Caki2 (cell line): ENCODE measurements at regions not wholly inside any gene's neighbourhood (a gene's known extent, or its start where the extent isn't known, plus 50 kb on each side); places are given as distances from the start of the nearest gene placed in this dataset.
A peak's percentile ranks its signal among the peaks of the same experiment; 100 is the strongest.

Experiments used
- DNase-seq: peaks from one replicate; pipeline ENCODE4 v3.0.0-alpha.2; 2015; ENCODE audit warnings: low read depth
- in situ Hi-C: cut with HindIII; loops from 2 replicates; pipeline ENCODE4 v1.10.0; 2016; ENCODE audit warnings: low sequenced_read_pairs, low pct_unique_long_range_greater_than_20kb, mixed read lengths

DNA sequence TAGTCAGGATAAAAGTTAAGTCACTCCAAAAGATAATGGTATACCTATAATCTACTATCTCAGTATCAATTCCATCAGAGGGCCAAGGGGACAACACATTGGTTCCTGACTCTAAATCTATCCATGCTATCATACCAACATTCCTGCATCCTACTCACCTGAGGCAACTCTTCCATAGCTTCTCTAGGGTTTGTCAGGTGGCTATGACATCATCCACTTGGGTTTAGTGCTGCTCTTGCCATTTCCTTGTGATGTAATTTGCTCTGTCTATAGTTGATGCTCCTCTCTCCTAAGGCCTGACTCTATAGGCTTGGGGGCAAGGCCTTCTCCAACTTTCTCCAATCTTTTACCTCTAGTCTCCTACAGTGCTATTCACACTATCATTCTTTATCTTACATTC is 139.9 kb upstream of the FSHR start:
- in situ Hi-C loops = no loop called here
- no peak for DNase-seq

DNA sequence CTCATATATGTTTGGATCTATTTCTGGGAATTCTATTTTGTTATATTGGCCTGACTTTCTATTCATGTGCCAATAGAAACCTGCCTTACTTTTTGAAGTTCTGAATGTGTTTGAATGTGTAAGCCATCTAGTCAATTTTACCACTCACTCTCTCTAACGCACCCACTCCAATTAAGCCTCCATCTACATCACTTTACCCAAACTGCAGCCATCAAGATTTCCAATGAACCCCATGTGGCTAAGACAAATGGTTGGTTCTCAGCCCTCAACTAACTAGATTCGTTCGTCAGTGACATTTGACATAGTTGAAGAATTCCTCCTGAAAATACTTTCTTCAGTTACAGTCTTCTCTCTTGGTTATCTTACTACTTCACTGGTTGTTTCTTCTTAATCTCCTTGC is 137.3 kb upstream of the FSHR start:
- in situ Hi-C loops = no loop called here
- DNase-seq = no peak

GRCh38 chr2:49289711-49290110 is 135.4 kb upstream of the FSHR start:
- in situ Hi-C loops = no loop called here
- DNase-seq = no peak

DNA sequence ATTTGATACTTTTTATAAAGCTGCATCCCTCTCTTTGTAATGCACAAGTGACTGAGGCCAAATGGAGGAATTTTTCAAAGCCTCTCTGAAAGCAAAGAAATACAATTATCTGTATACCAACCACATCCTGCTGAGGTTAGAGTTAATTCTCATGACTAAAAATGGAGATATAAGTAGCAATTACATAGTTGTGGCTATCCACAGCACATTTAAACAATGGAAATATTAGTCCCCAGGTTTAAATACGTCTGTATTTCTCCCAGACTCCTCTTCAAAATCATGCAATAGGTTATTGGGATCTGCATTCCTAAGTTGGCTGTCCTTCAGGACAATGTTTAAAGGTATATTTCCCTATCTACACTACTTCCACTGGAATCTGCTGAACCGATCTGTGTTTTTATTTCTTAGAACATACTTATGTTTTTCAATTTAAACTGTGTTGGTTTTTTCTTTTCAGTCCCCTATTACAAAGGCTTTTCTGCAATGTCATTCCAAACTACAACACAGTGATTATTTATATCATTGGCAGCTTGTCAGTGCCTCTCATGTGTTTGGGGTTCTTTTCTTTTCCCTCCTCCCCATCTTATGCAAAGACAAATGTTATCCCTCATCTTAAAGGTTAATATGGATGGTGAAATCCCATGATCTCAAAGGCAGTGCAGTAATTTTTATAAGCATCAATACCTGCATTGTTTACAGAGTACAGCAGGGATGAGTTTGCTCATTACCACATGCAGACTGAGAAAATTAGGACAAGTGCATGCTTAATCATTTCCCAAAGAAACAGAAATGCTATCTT is 134.8 kb upstream of the FSHR start:
- no peak for DNase-seq
- in situ Hi-C loops = no loop called here

GRCh38 chr2:49288113-49288705 is 133.9 kb upstream of the FSHR start:
- in situ Hi-C loops = no loop called here
- DNase-seq = no peak

GRCh38 chr2:49286726-49287125 is 132.4 kb upstream of the FSHR start:
- DNase-seq = no peak
- in situ Hi-C loops = no loop called here

DNA sequence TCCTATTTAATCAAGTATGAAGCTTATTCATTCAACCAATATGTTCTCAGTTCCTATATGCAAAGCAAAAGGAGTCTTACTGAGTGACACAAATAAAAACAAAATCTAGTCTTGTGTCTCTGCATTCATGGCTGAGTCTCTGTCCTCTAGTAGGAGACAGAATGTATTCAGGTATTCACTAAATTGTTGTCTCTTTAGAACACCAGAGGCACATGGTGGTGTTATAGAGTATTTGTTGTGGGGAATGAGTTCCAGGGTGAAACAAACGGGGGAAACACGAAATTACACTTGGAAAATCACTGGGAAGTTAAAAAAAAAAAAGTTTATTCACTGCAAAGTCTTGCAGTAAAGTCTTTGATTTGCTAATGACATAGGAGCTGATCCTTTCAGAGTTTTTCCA is 131.7 kb upstream of the FSHR start:
- DNase-seq = no peak
- in situ Hi-C loops = no loop called here

DNA sequence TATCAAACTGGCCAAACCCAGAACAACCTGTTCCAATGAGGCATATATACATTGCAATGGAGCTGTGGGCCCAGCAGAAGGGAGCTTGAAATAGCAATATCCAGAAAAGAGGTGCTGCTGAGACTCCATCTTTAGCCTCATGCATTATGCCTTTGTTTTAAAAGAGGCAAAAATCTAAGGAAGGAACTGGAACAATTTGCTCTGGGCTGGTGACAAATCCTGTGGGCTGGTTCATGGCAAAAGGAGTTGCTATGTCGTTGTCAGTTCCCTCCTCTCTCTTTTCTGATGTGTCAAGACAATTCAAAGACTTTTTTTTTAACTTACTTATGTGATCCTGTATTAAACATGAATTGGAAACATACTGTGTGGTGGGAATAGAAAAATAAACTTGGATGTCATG is 124.2 kb upstream of the FSHR start:
- in situ Hi-C loops = no loop called here
- DNase-seq = no peak

- no peak for DNase-seq
- in situ Hi-C loops = no loop called here
Observed at GRCh38 chr2:49278141-49278540, 123.8 kb upstream of the FSHR start.

DNA sequence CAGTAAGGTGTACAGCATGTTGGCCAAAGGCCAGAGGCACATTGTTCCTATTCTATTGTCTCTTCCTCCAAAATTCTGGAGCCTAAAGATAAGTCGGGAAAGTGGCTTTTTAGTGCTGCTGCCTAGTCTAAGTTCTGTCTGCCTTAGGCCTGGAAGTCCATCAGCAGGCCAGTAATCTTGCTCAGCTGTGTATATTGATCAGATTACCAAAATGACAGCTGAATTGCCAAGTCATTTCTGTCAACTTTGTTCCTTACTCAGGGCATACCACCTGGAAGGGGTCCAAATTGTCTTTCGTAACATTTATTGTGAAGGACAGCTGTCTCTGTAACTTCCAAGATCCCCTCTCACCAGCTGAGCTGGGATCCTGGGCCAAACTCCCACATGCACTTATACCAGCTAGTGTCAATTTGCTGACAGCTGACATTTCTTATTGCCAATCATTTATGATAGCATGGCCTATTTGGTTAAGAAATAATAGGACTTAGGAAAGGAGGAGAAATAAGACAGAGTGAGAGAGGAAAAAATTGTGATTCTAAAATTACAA is 116.8 kb upstream of the FSHR start:
- in situ Hi-C loops = no loop called here
- DNase-seq = no peak

- in situ Hi-C loops = no loop called here
- DNase-seq = no peak
Observed at GRCh38 chr2:49270091-49270490, 115.8 kb upstream of the FSHR start.

DNA sequence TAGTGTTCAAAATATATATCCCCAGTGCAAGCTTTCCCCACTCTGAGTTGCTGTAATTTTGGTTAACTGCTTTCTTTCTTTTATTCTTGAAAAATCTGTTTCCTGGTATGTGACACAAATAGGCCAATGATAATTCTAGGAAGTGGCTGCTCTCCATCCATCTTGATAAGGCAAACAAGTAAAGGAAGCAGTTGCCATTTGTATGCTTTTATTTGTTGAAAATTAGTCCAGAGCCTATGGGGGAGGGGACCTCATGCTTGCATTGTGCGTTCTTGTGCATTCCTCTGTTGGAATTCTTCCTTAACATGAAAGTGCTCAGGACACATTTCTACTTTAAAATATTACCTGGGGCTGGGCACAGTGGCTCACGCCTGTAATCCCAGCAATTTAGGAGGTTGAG is 111.2 kb upstream of the FSHR start:
- in situ Hi-C loops = no loop called here
- no peak for DNase-seq

- DNase-seq = no peak
- in situ Hi-C loops = no loop called here
Observed at GRCh38 chr2:49262801-49263560, 108.7 kb upstream of the FSHR start.

GRCh38 chr2:49261781-49262180 is 107.5 kb upstream of the FSHR start:
- in situ Hi-C loops = no loop called here
- DNase-seq = no peak

GRCh38 chr2:49260979-49261538 is 106.7 kb upstream of the FSHR start:
- no peak for DNase-seq
- in situ Hi-C loops = no loop called here

GRCh38 chr2:49259926-49260325 is 105.6 kb upstream of the FSHR start:
- no peak for DNase-seq
- in situ Hi-C loops = no loop called here

DNA sequence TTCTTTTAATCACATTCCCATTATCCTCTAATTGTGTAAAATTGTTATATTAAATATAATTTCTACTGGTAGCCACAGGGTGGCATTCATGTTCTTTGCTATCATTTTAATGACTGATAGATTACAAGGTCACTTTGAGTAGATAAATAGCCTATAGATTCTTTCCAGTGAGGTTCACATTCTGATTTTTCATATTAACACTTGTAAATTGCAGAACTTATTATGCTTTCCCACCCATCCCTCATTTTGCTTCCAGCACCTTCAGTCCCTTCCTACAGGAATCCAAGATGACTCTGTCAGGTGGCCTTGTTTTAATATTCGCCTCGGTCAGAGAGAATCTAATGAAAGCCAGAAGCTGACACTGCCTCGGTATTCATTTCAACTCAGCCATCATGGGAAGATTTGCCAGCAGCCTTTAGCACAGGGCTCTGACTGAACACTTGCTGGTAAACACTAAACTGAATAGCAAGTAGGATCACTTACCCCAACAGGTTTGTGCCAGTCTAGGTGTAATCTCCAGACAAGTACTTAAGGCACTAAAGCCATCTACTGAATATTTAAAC is 101.2 kb upstream of the FSHR start:
- DNase-seq = no peak
- in situ Hi-C loops = no loop called here

- no peak for DNase-seq
- in situ Hi-C loops = no loop called here
Observed at GRCh38 chr2:49254401-49254800, 100.1 kb upstream of the FSHR start.

DNA sequence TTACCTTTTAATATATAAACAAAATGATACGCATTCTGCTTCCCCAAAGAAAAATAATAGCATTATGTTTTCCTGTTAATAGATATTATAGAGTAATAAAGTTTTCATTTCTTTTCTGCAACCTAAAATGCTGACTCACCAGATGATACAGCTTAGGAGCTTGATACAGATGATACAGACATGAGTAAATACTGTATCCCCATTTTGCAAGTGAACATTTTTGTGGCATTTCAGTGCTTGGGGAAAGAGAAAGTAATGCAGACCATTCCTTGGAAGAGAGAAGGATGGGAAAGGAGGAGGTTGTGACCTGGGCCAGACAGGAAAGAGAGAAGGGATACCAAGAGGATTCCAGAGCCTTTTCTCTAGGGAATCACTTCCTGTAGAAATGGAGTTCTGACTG is 97.5 kb upstream of the FSHR start:
- peak; percentile 18 for DNase-seq
- in situ Hi-C loops = no loop called here
